ENCODE measurements at regions not wholly inside any gene's neighbourhood (a gene's known extent, or its start where the extent isn't known, plus 50 kb on each side); places are given as distances from the start of the nearest gene placed in this dataset.

DNA sequence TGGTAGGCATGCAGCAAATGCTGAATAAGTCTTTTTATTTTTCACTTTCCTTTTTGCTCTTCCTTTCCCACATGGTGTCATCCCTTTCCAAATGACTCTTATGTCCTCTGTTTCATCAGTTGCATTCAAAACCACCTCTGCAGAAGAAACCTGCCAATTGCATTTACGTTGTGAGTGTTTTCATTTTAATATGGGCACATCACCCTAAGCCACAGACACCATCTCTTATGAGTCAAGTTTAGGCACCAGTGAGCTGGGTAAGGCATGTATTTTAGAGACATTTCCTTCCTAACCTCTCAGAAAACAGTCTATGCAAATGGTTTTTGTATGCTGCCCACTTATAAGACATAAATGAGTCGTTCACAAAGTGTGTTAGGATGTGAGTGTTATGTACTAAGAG is 223.3 kb upstream of the ADAMTS9 start:
- DNase-seq (ENCODE audit: low spot score): peak; percentile 92

DNA sequence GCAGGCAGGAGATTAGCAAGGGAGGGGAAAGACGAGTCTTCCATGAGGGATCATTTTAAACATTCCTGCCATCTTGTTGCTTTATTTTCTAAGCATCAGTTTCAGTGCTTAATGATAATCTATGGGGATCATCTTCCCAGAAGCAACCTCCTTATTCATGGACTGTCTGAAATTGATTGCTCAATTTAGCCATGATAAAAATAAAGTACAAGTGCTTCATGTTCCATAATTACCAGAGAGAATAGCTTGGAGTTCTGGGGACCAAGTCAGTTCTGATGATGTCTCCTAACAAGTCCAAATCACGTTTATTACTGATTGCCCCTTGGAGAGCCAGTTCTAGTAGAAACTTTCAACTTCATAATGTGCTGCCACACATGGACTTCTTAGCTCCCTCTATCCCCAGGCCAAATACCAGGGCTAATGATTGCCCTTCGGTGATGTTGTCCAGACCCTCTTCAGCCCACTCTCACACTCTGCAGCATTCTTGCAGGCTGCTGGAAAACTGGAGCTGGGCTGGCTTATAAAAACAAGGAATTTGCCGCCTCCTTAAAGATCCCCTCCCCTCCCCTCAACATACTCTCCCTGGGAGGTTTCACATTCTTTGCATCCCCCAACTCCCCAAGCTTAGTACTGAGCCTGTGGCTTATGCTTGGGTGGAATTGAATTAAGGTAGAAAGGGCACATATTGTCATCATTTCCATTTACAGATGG is 222.1 kb upstream of the ADAMTS9 start:
- no peak for DNase-seq (ENCODE audit: low spot score)

DNA sequence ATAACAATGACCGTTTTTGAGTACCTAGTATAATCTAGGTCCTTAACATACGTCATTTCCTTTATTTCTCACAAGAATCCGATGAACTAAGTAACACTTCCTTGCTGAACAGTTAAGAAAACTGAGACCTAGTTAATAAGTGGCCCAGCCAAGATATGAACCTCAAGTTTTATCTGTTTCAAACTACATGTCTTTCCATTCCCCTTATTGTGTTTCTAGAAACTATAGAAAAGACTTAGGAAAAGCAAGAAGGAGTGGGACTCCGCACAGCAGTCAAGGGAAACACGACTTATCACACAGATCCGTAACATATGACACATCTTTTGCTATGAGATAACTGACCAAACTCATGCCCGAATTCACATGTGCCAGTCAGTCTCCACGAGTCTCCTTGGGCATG is 221.2 kb upstream of the ADAMTS9 start:
- DNase-seq (ENCODE audit: low spot score): peak; percentile 43

DNA sequence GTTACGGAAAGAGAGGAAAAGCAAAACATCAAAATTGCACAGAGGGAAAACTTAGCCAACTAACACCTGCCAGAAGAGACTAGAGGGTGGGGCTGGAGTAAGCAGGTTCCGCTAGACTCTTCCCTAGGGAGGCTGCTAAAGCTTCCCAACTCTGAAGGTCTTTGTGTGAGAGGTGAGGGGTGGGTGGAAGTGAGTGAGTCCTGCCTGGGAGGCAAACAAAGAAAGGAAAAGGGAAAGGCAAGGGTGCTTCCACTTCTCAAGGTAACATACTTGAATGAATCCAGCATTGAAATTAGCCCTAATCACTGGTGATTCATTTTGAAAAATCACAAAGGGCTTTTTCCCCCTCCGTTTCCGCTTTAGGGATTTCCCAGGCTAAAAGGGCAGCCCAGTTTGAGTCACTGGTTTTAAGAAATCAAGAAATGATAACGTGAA is 220.5 kb upstream of the ADAMTS9 start:
- DNase-seq (ENCODE audit: low spot score): peak; percentile 95

DNA sequence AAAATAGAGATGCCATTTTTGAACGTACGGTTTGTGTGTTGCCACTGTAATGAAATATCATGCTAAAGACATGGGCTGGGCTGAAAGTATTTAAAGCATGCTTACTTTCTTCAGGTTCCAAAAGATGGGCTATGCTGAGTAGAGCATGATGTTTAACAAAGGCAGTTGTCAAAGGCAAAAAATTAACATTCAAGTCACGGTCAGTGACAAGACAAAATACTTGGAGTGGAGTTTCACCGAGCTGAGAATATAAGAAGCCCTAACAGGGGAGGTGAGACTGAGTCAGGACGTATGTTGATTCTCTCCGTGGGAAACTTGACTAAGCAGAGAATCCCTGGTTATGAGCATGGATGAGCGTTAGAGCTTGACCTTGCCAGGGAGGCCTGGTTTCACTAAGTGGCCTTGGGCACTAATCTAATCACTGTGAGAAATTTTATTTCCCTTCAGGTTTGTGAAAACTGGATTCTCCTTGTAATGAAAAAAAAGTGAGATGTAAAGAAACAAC is 218.2 kb upstream of the ADAMTS9 start:
- peak; percentile 84 for DNase-seq (ENCODE audit: low spot score)

DNA sequence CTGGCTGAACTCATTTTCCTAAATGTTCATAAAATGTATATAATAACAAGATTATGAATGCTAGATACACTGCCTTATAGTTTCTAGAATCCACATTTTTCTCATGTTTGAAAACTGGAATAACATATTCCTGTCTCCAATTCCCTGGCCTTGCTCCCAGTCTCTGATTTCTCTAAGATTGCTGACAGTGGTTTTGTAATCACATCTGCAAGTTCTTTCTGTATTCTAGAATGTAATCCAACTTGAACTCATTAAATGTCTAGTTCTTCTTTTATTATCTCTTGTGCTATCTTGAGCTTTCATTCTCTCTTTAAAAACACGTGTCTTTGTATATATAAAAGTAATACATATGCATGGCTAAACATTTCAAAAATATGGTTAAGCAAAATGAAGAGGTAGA is 215.2 kb upstream of the ADAMTS9 start:
- no peak for DNase-seq (ENCODE audit: low spot score)

- DNase-seq (ENCODE audit: low spot score): no peak
Observed at GRCh38 chr3:64901986-64902516, 214.3 kb upstream of the ADAMTS9 start.

- DNase-seq (ENCODE audit: low spot score): no peak
Observed at GRCh38 chr3:64901522-64901885, 213.7 kb upstream of the ADAMTS9 start.

DNA sequence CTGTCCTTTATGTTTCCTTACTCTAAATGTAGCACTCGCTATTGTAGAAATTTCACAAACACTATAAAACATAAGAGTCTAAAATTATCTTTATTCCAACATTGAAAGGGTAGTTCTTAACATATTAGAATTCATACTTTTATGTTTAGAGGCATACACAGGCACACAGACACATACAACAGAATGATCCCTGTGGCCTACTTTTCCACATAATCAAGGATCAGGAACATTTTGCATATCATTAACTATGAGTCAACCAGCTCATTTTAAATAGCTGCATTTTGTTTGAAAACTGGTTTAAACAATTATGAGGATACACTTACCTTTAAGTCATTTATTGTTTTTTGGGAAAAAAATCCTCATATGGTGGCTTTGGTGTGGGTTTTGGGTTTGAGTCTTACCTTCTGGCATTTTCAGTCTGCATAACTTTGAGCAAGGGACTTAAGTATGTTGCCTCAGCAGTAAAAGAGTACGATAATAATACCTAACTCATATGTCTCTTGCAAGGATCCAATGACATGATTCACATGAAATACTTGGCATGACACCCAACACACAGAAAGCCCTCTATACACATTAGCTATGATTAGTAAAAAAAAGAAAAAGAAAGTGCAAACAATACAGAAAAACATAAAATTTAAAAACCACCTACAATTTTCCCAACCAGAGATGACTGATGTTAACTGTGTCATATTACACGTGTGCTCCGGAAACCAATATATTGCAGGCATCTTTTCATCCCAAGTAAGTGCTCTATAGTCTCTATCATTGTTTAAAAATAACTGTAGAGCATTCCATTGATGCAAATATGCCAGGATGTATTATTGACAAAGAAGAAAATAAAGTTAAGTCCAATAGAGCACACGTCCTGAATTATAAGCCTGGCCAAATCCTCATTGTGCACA is 213.1 kb upstream of the ADAMTS9 start:
- DNase-seq (ENCODE audit: low spot score): peak; percentile 41

GRCh38 chr3:64900156-64900555 is 212.4 kb upstream of the ADAMTS9 start:
- DNase-seq (ENCODE audit: low spot score): no peak

DNA sequence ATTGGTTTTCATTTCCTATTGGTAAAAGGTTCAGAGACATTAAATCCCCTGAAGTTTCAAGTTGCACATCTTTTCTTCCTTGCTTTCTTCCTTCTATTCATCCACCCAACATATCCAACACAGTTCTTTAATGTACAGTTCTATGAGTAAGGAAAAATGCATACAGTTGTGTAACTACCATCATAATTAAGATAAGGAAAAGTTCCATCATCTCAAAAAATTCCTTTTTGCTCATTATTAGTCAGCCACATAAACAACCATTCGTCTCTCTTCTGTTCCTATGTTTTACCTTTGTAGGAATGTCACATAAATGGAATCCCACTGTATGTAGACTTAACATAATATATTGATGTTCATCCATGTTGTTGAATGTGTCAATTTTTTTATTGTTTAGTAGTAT is 211.1 kb upstream of the ADAMTS9 start:
- no peak for DNase-seq (ENCODE audit: low spot score)

- no peak for DNase-seq (ENCODE audit: low spot score)
Observed at GRCh38 chr3:64895991-64896895, 208.4 kb upstream of the ADAMTS9 start.

GRCh38 chr3:64895106-64895990 is 207.5 kb upstream of the ADAMTS9 start:
- DNase-seq (ENCODE audit: low spot score): no peak

DNA sequence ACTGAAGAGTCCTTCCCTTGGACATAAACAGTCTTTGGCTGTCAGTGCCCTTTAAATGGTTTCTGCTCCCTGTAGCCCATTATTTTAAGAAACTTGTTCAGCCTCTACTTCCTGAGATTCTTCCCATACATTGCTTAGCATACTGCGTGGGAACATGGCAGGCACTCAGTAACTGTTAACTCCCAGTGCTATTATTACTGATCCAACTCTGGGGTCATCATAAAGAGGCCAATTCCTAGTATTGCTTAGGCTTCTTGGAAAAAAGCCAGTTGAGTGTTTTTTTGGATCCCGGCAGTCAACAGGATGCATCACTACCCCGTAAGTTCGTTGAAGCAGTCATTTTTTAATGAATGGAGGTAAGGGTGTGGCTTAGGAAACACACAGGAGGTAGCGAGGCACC is 206.2 kb upstream of the ADAMTS9 start:
- no peak for DNase-seq (ENCODE audit: low spot score)

DNA sequence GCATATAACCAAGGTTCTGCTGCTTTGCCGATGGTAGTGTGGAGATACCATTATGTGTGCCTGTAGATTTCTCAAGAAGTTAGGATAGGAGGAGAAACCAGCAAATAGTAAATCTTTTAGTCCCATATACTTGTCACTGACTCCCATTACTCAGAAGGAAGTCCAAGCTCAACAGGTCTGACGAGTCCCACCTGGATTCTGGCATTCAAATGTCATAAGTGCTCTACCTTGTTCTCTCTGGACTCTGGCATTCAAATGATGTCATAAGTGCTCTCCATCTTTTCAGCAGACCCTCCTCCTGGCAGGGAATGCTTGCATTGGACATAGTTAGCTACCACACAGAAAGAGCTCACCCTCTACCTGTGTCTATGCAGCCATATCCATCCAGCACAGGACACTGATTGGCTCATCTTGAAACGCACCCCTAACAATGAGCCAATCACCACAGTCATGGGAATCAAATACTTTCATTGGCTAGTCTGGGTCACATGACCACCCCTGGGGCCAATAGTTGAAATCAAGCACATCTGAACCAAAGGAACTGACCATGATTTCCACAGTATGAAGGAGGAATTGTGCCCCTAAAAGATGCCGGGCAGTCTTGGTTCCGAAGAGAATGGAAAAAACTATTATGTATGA is 205.0 kb upstream of the ADAMTS9 start:
- no peak for DNase-seq (ENCODE audit: low spot score)

DNA sequence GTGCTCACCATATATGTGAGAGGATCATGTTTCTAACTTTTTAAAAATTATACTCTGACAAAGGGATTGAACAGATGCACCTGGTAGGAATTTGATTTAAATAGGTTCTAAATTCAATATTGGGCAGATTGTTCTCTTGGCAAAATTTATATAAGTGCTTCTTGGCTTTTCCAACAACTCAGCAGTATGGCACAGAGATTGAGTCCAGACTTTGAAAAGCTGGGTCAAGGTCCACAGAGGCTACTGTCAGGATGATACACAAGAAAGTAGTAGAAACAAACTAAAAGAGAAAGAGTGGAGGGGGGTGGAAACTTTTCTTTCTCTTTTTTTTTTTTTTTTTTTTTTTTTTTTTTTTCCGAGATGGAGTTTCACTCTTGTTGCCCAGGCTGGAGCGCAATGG is 203.2 kb upstream of the ADAMTS9 start:
- no peak for DNase-seq (ENCODE audit: low spot score)

GRCh38 chr3:64890466-64890865 is 202.7 kb upstream of the ADAMTS9 start:
- no peak for DNase-seq (ENCODE audit: low spot score)

- DNase-seq (ENCODE audit: low spot score): no peak
Observed at GRCh38 chr3:64890006-64890405, 202.2 kb upstream of the ADAMTS9 start.

DNA sequence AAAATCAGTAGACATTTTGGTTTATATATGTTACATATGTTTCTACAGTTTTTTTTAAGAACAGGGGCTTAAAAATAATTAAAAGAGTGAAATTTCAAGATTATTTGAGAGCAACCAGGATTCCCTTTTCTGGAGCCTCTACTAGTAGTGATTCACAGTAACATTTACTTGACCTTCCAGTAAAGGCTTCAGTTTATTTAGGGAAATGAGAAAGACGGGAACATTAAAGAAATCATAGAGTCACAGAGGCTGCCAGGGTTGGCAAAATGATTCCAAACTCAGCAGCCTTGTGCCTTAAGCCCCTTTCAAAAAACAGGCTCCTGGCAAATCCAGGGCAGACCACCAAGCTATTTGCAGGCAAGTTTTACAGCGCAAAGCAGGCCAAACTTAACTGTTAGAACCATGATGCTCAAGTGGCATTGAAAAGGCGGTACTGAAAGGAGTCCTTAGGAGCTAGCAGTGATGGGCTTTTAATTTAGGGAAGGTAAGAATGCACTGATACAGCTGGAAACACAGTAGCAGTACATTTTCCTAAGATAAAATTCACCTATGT is 201.1 kb upstream of the ADAMTS9 start:
- no peak for DNase-seq (ENCODE audit: low spot score)

DNA sequence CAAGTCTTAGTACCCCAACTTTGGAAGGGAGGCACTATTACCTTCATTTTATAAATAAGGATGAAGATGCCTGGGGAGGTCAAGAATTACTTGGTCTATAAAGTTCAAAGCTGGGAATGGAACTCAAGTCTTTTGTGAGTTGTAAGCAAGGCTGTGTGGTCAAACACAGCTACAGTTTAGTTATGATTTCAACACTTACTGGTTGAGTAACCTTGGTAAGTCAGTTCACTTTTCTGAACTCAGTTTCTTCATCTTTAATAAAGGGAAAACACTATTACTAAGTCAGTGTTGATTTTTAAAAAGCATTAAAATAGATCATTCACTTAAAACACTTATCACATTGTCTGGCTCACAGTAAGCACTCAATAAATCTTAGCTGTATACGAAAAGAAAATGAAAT is 200.4 kb upstream of the ADAMTS9 start:
- DNase-seq (ENCODE audit: low spot score): no peak

Data from kidney tubule cell (primary cell).